SK-N-SH (cell line): ENCODE measurements at regions not wholly inside any gene's neighbourhood (a gene's known extent, or its start where the extent isn't known, plus 50 kb on each side); places are given as distances from the start of the nearest gene placed in this dataset.

Source experiments
- CHD2 ChIP-seq: fragments of 150-350 bp; IDR thresholded peaks from 2 replicates; pipeline ENCODE4 v1.6.1; 2018; ENCODE audit warnings: low read length; ENCODE audit not compliant: partially characterized antibody
- CTCF ChIP-seq: fragments of 200-600 bp; sonication (generic); IDR thresholded peaks from 2 replicates; pipeline ENCODE4 v1.6.1; 2017; ENCODE audit warnings: antibody characterized with exemption, mild to moderate bottlenecking, moderate library complexity
- EP300 ChIP-seq, 2 experiments: IDR thresholded peaks; 2 replicates each; pipeline versions ENCODE4 v1.4.0 to v1.6.1; 2012; ENCODE audit warnings: borderline replicate concordance in 1 of 2, low read depth in 1 of 2, low read length in 1 of 2
- FOSL2 ChIP-seq: IDR thresholded peaks from 2 replicates; pipeline ENCODE4 v1.4.0; 2012; ENCODE audit warnings: low read depth, mild to moderate bottlenecking, moderate library complexity, borderline replicate concordance
- FOXJ3 ChIP-seq: sonication (generic); formaldehyde crosslinking; IDR thresholded peaks from 2 replicates; pipeline ENCODE4 v1.5.1; 2020; ENCODE audit warnings: mild to moderate bottlenecking, missing genetic modification reagents
- JUND ChIP-seq: IDR thresholded peaks from 2 replicates; pipeline ENCODE4 v1.4.0; 2012
- PBX3 ChIP-seq: IDR thresholded peaks from 2 replicates; pipeline ENCODE4; 2012
- RAD21 ChIP-seq: IDR thresholded peaks from 2 replicates; pipeline ENCODE4 v1.6.1; 2012; ENCODE audit warnings: mild to moderate bottlenecking, low read length
- RCOR1 ChIP-seq: fragments of 150-350 bp; IDR thresholded peaks from 2 replicates; pipeline ENCODE4 v1.6.1; 2017; ENCODE audit warnings: antibody characterized with exemption, low read length
- SMC3 ChIP-seq: IDR thresholded peaks from 2 replicates; pipeline ENCODE4 v1.6.1; 2012; ENCODE audit warnings: low read depth, low read length, improper control_type of control experiment
- TAF1 ChIP-seq: IDR thresholded peaks from 2 replicates; pipeline ENCODE4 v1.6.1; 2012; ENCODE audit warnings: low read depth, mild to moderate bottlenecking, low read length, moderate library complexity, borderline replicate concordance

GRCh38 chr5:125554355-125554754 is 807.9 kb upstream of the ZNF608 start:
- TF ChIP-seq PBX3 (no peak), FOSL2 (no peak), CTCF (no peak), RCOR1 (no peak), RAD21 (no peak), CHD2 (no peak), TAF1 (no peak), SMC3 (no peak), FOXJ3 (no peak), EP300 (IDR thresholded peaks at IDR 0.05; ENCODE audit: borderline replicate concordance in 1 of 2, low read depth in 1 of 2, low read length in 1 of 2) (no peak), JUND (no peak)
